ENCODE measurements at regions not wholly inside any gene's neighbourhood (a gene's known extent, or its start where the extent isn't known, plus 50 kb on each side); places are given as distances from the start of the nearest gene placed in this dataset.
"Not testable (repeated sequence)": the region's sequence is repeated elsewhere in the genome, so short reads cannot be mapped to it uniquely, and the experiment has no call there.

- H3K9me2 ChIP-seq (ENCODE audit: low read depth, low read length): no peaks in the 10 kb centered on the region
- no peaks in the 10 kb centered on the region for H3K4me1 ChIP-seq (ENCODE audit: insufficient read depth, low read length, severe bottlenecking)
- H2AFZ ChIP-seq (ENCODE audit: low read length): no peak overlapping the region
- TF ChIP-seq EZH2 (IDR thresholded peaks at IDR 0.05; ENCODE audit: borderline replicate concordance, low read length) (no peak), CTCF (IDR thresholded peaks at IDR 0.05; ENCODE audit: low read length) (no peak)
- H3K4me3 ChIP-seq (ENCODE audit: low read depth, low read length, poor library complexity, severe bottlenecking): no peak overlapping the region
- no peaks in the 10 kb centered on the region for H3K36me3 ChIP-seq (ENCODE audit: insufficient read depth, low read length)
- H3K79me2 ChIP-seq (ENCODE audit: insufficient read depth, low read length): no peaks in the 10 kb centered on the region
- H3K27me3 ChIP-seq (ENCODE audit: insufficient read depth, low read length): no peaks in the 10 kb centered on the region; the same call in 1 of the 2 replicates
- H3K27ac ChIP-seq (ENCODE audit: low read depth, low read length, poor library complexity, severe bottlenecking): no peak overlapping the region
- no peak overlapping the region for H3K4me2 ChIP-seq (ENCODE audit: low read length)
- H3F3A ChIP-seq (ENCODE audit: insufficient read depth, low read length): no peaks in the 10 kb centered on the region
- H4K20me1 ChIP-seq (ENCODE audit: insufficient read depth, low read length): no peaks in the 10 kb centered on the region
- no peak overlapping the region for H3K9ac ChIP-seq (ENCODE audit: low read length)
- no peaks in the 10 kb centered on the region for H3K9me3 ChIP-seq (ENCODE audit: low read length)
Observed at GRCh38 chr5:93348231-93348630, 232.8 kb downstream of the NR2F1-AS1 start.

- not testable (repeated sequence) for H3K27me3 ChIP-seq (ENCODE audit: insufficient read depth, low read length); H3K79me2 ChIP-seq (ENCODE audit: insufficient read depth, low read length); H3K9ac ChIP-seq (ENCODE audit: low read length); H3K27ac ChIP-seq (ENCODE audit: low read depth, low read length, poor library complexity, severe bottlenecking); H3K4me1 ChIP-seq (ENCODE audit: insufficient read depth, low read length, severe bottlenecking); H3K4me2 ChIP-seq (ENCODE audit: low read length); H3K36me3 ChIP-seq (ENCODE audit: insufficient read depth, low read length); H4K20me1 ChIP-seq (ENCODE audit: insufficient read depth, low read length); H3K9me2 ChIP-seq (ENCODE audit: low read depth, low read length); H2AFZ ChIP-seq (ENCODE audit: low read length); H3K4me3 ChIP-seq (ENCODE audit: low read depth, low read length, poor library complexity, severe bottlenecking); H3F3A ChIP-seq (ENCODE audit: insufficient read depth, low read length); H3K9me3 ChIP-seq (ENCODE audit: low read length)
Observed at GRCh38 chr5:93346850-93347249, 234.2 kb downstream of the NR2F1-AS1 start.

- Histone ChIP-seq H2AFZ (ENCODE audit: low read length) (no peak overlapping the region), H3K36me3 (ENCODE audit: insufficient read depth, low read length) (no peaks in the 10 kb centered on the region), H3K9me2 (ENCODE audit: low read depth, low read length) (no peaks in the 10 kb centered on the region), H3K79me2 (ENCODE audit: insufficient read depth, low read length) (no peaks in the 10 kb centered on the region), H3F3A (ENCODE audit: insufficient read depth, low read length) (no peaks in the 10 kb centered on the region), H3K27ac (ENCODE audit: low read depth, low read length, poor library complexity, severe bottlenecking) (no peak overlapping the region), H3K4me2 (ENCODE audit: low read length) (no peak overlapping the region), H3K9me3 (ENCODE audit: low read length) (no peaks in the 10 kb centered on the region), H4K20me1 (ENCODE audit: insufficient read depth, low read length) (no peaks in the 10 kb centered on the region), H3K9ac (ENCODE audit: low read length) (no peak overlapping the region), H3K27me3 (ENCODE audit: insufficient read depth, low read length) (no peaks in the 10 kb centered on the region; the same call in 1 of the 2 replicates), H3K4me1 (ENCODE audit: insufficient read depth, low read length, severe bottlenecking) (no peaks in the 10 kb centered on the region), H3K4me3 (ENCODE audit: low read depth, low read length, poor library complexity, severe bottlenecking) (no peak overlapping the region)
- TF ChIP-seq CTCF (IDR thresholded peaks at IDR 0.05; ENCODE audit: low read length) (no peak), EZH2 (IDR thresholded peaks at IDR 0.05; ENCODE audit: borderline replicate concordance, low read length) (no peak)
Observed at GRCh38 chr5:93346301-93346700, 234.7 kb downstream of the NR2F1-AS1 start.

GRCh38 chr5:93343570-93343969, 237.4 kb downstream of the NR2F1-AS1 start:
- Histone ChIP-seq H3K4me2 (ENCODE audit: low read length) (no peak overlapping the region), H3K9ac (ENCODE audit: low read length) (no peak overlapping the region), H3K27me3 (ENCODE audit: insufficient read depth, low read length) (no peaks in the 10 kb centered on the region), H3K36me3 (ENCODE audit: insufficient read depth, low read length) (no peaks in the 10 kb centered on the region), H3K4me1 (ENCODE audit: insufficient read depth, low read length, severe bottlenecking) (no peaks in the 10 kb centered on the region), H3K4me3 (ENCODE audit: low read depth, low read length, poor library complexity, severe bottlenecking) (no peak overlapping the region), H3K9me2 (ENCODE audit: low read depth, low read length) (no peaks in the 10 kb centered on the region), H4K20me1 (ENCODE audit: insufficient read depth, low read length) (no peaks in the 10 kb centered on the region), H3K27ac (ENCODE audit: low read depth, low read length, poor library complexity, severe bottlenecking) (no peak overlapping the region), H3F3A (ENCODE audit: insufficient read depth, low read length) (no peaks in the 10 kb centered on the region), H2AFZ (ENCODE audit: low read length) (no peak overlapping the region), H3K9me3 (ENCODE audit: low read length) (no peaks in the 10 kb centered on the region), H3K79me2 (ENCODE audit: insufficient read depth, low read length) (no peaks in the 10 kb centered on the region)
- no peak for TF ChIP-seq CTCF (IDR thresholded peaks at IDR 0.05; ENCODE audit: low read length)
- no peak for TF ChIP-seq EZH2 (IDR thresholded peaks at IDR 0.05; ENCODE audit: borderline replicate concordance, low read length)

Data from OCI-LY1 (cell line).